HG02981 (cell line): ENCODE measurements at regions not wholly inside any gene's neighbourhood (a gene's known extent, or its start where the extent isn't known, plus 50 kb on each side); places are given as distances from the start of the nearest gene placed in this dataset.
"Not testable (repeated sequence)": the region's sequence is repeated elsewhere in the genome, so short reads cannot be mapped to it uniquely, and the experiment has no call there.

ENCODE experiments used
- ATAC-seq: cut with Tn5 transposase; IDR thresholded peaks from one replicate; pipeline ENCODE4 v1.9.1; 2021; ENCODE audit warnings: mild to moderate bottlenecking, moderate library complexity; ENCODE audit not compliant: unreplicated experiment

DNA sequence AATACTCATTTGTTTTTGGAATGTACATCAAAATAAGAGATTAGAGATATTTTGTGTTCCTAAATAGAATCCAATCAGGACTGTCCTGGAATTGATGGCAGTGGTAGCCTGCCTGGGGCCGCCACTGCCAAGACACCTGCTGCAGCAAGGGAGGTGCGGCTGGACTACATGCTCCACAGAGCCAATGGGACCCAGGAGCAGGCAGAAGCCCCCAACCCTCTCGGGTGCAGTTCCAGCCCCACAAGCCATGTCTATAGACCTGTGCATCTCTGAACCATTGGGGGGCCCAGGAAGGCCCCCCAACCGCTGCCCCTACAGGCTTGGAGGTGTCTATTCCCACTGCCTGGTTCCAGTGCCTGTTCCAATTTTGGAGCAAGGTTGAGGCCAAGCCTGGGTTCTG is 1524.3 kb downstream of the PCDH18 start:
- no peak for ATAC-seq

DNA sequence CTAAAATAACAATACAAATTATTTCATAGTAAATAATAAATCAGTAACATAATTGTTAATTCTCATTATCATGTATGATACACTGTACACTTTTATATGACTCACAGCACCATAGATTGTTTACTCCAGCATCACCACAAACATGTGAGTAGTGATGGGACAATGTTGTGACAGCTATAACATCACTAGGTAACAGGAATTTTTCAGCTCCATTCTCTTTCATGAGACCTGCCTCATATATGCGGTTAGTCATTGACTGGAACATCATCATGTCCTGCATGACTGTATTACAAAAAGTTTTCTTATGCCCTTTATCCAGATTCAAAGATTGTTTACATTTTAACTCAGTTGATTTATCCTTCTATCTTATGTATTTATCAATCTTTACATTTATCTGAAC is 1530.0 kb downstream of the PCDH18 start:
- no peak for ATAC-seq

DNA sequence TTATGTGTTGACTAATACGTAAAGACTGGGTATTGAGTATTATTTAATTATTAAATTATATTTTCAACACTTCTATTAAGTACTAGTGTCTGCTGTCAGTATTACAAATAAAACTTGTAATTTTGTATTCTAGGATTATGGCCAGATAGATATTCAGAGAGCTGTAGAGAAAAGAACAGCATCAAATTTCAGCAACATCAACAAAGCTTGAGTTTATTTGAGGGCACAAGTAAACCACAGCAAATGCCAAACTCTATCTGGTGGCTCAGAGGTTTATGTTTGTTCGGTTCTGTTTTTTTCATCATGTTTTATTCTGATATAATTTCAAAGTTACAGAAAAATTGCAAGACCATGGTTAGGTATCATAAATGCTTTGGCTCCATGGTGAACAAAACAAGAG is 1530.5 kb downstream of the PCDH18 start:
- no peak for ATAC-seq

DNA sequence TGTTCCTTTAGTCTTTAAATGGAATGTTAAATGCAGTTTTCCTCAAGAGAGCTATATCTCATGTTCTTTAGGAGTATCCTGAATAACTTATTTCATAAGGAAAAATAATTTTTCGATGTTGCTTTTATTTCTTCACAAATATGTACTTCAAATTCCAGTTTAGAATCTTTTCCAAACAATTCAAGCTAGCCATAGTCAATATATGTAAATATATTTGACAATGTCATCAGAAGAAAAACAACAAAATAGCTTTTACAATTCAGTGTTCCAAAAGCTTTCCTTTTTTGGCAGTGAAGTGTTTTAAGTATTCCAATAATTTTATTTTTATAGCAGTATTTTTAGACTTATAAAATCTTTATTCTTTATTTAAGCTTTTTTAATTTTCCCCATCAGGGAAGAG is 1532.0 kb downstream of the PCDH18 start:
- ATAC-seq: no peak

DNA sequence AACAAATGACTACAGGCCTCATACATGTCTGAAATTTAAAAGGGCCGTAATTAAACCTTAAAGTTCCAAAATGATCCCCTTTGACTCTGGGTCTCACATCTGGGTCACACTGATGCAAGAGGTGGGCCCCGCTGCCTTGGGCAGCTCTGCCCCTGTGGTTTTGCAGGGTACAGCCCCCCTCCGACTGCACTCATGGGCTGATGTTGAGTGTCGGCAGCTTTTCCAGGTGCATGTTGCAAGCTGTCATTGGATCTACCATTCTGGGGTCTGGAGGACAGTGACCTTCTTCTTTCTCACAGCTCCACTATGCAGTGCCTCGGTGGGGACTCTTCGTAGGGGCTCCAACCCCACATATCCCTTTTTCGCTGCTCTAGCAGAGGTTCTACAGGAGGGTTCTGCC is 1537.9 kb downstream of the PCDH18 start:
- ATAC-seq: no peak

DNA sequence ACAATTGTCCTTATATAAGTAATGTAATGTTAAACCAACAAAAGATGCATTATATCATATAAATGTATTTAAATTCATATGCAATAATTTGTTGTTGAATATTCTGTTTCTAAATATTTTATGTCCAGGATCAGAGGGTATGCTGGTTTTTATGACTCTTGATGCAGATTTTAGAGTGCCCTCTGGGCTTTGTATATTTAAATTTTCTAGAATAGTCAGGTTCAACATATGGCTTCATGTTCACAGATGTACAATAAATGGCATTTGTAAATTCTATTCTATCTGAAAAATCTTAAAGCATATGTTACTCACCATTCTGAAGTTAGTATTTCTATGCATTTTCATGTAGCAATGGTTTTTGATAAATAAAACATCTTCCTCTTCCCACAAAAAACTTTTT is 1555.4 kb downstream of the PCDH18 start:
- no peak for ATAC-seq

DNA sequence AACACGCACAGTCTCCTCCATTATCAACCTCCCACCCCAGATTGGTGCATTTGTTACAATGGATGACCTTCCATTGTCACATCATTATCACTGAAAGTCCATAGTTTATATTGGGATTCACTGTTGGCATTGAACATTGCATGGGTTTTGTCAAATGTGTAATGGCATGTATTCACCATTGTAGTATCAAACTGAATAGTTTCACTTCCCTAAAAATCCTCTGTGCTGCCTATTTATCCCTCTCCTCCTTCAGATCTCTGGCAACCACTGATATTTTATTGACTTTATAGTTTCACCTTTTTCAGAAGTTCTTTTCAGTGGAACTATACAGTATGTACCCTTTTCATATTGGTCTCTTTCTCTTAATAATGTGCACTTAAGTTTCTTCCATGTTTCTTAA is 1565.4 kb downstream of the PCDH18 start:
- ATAC-seq: no peak

DNA sequence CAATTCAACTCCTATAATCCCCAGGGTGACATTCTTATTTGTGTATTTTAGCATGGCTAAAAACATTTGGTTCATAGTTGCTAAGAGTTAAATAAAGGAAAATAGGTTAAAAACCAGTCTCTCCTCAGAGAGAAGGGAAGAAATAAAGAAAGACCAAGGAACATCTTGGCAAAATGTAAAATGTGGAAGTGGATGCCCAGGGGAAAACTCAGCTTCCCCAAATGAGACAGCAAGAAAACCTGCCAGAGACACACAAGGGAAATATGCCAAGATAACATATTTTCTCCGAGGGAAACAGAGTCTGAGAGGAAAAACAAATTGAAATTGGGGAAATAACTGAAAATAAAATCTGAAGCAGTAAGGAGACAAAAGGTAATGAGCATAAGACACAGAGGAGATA is 1569.3 kb downstream of the PCDH18 start:
- no peak for ATAC-seq

DNA sequence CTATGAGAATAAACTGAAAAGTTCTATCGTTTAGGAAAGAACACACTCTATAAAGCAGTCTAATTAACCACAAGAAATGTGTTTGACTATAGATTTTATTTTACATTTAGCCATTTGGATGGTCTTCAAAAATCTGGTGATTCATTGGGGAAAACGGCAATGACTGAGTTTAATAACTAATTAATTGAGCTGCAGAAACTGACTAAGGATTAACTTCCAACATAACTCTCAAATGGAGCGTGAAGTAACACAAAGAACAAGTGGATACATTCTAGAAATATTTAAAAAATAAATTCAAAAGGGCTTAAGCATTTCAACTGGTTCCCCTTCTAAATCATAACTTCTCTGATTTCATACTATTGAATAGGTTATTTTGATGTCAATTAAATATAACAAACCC is 1582.4 kb downstream of the PCDH18 start:
- ATAC-seq: no peak

DNA sequence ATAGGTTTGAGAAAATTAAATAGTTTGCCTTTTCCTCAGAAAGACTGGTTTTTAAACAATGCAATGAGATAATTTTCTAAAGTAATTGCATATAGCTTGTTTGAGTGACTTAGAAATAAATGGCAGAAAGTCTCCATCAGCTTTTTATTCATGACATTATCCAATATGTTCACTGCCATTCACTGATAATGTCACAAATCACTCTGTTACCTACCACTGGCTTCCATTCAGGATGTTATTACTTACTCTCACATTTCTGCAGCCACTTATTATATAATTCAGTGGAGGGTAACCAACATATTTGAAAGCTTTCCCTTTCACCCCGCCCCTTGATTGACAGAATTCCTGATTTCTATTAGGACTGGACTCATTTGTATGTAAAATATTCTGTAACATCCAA is 1583.5 kb downstream of the PCDH18 start:
- ATAC-seq: no peak

DNA sequence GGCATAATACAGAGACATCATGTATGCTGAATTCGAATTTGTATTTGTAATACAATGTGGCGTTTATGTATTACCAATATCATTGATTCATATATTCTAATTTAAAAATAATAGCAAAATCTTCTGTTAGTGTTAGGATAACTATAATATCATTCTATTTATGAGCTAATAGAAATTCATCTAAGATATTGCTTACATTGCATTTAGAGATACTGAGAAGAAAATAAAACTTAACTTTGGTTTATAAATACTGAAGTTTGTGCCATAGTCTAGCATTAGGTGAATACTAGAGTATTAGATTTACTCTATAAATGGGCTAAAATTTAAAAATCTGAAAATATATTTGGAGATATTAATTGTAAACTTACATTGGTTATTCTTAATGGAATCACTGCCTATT is 1590.6 kb downstream of the PCDH18 start:
- no peak for ATAC-seq

DNA sequence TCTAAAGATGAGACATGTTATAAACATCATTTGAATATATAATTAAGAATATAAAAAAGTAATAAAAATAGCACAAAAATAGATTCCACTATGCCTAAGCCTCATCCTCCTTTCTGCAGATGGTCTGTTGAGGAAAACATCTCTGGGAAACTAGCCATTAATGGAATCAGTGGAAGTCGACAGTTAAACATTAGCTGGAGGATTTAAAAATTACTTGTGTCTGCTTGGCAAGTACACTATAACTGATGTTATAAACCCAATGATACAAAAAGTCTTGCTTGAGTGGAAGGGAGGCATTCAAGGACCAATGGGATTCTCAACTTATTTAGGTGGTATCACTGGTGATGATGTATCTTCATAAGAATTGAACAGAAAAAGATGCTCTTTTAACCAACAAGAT is 1598.3 kb downstream of the PCDH18 start:
- no peak for ATAC-seq

DNA sequence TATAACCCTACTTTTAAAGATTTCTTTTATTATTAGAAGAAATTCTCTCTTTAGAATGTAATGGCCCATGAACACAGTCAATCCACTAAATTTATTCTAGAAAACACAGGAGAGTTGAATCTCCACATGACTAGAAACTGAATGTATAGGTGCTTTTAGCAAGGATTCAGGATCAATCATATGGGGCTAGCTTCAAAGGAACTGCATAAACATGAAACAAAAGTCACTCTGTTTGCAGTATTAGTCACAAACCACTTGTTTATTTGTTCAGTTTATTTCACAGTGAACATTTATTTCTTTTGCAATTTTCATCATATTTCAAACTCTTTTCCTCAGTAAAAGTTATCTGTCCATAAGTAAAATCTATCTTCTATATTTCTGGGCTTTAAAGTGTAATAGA is 1604.6 kb downstream of the PCDH18 start:
- no peak for ATAC-seq

DNA sequence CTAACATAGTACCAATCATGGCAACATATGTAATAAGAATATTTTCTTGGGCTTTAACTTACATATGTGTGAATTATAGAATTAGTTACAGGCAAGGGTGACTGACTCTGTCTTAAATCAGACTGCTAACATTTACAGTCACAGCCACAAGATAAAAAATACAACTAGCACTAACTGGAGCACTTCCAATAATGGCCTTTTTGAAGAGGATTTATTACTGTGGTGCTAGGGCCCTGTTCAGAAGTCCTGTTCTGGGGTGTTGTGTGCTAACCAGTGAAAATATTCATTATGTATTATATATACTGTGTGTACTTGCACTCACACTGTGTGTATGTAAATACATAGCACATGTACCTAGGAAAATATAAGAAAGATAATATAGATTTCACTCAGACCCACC is 1611.2 kb downstream of the PCDH18 start:
- no peak for ATAC-seq

DNA sequence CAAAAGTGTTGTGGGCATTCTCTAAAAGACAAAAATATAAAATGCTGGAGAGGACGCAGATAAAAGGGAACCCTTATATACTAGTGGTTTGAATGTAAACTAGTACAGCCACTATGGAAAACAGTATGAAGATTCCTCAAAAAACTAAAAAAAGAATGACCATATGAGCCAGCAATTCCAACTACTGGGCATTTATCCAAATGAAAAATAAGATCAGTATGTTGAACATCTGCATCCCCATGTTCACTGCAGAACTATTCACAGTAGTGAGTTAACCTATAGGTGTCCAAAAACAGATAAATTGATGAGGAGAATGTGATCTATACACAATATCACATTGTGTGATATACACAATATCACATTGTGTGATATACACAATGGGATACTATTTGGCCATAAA is 1615.3 kb downstream of the PCDH18 start:
- ATAC-seq: no peak

DNA sequence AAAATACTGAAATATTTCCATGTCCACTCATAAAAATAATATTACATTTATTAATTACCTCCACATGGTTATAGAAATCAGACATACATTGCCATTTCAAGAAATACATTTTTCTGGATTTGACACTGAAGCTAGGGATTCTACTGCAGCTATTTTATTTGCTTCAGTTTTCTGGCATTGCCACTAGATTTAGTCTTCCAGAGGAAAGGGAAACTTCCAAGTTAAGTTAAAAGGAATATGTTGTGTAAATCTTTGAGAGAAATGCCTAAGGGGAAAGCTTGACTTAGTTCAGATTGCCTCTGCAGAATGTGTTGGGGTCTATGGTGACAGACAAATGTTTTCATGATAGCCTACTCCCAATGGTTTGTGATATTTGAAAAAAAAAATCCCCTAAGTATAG is 1631.3 kb downstream of the PCDH18 start:
- no peak for ATAC-seq

DNA sequence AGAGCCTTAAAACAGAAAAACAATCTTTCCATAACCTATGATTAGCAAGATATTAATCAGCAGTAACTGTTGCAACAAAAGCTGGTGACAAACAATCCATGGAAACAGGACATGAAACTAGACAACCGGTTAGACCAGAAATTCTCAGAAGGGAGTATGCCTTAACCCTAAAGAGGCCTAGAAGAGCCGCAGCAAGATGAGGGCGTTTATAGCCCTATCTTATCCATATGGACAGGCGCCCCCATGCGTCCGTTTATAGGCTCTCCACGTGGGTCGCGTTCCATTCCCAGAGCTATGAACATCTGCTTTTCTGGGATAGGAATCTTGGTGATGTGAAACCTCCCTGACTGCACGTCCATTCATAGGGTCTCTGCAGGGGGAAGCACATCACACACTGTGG is 1662.7 kb upstream of the PABPC4L start:
- ATAC-seq: not testable (repeated sequence)

DNA sequence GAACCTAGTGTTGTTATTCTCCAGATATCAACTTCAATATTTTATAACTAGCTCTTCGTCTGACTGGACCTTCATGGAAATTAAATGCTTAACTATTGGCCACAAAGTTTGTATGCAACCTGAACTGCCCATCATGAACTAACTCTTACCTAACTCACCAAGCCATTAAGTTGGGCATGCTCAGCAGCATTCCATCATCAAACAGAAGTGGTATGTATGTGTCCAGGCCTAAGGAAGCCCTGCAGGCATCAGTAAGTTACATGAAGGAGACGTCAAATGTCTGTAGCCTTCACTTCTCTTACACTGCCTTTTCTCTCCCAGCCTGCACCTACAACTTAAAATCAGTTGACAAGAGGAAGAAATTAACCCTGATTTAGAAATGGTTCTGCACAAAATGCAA is 1639.2 kb upstream of the PABPC4L start:
- ATAC-seq: no peak

DNA sequence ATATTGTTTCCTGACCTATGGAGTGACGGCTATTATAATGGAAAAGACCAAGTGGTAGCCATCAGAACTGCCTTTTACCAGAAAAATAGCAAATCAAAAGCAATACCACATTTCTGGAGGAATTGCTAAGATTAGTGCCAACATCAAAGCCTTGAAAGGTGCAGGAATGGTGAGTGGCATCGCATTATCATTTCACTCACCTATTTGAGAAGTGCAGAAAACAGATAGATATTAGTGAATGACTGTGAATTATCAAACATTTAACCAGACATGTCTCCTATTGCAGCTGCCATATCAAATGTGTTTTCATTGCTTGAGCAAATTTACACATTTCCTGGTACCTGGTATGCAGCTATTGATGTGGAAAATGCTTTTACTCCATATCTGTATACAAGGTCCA is 1638.1 kb upstream of the PABPC4L start:
- no peak for ATAC-seq

DNA sequence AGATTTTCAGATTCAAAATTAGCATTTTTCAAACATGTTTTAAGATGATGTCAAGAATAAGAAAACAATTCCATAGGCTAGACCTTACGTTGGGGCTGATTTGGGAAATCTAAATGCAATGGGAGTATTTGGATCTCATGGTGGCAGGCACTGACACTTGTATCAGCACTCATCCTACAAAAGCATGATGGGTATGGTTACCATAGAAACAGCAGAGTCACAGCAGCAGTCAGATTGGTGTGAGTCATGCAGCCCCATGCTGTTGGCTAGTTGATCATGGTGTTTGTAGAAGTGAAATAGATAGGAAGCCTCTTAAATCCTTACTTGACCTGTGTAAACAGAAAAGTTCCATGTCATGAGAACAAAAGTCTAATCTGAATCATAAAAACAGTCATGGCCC is 1637.3 kb upstream of the PABPC4L start:
- ATAC-seq: no peak

DNA sequence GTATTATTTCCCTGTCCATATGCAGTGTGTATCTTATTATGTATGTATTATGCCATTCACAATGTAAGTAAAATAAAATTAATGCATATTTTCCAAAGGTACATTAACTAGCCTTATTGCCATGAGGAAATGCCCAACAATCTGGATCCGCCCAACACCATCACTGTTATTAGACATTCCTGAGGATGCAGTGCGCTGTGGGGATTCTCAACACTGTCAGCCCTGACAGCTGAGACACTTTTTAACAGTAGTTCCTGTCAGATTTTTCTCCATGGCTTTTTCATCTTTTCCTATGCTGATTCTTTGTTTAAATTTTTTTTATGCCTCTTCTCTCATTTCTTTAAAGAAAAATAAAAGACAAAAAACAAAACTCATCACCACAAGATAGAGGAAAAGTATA is 1632.9 kb upstream of the PABPC4L start:
- no peak for ATAC-seq

DNA sequence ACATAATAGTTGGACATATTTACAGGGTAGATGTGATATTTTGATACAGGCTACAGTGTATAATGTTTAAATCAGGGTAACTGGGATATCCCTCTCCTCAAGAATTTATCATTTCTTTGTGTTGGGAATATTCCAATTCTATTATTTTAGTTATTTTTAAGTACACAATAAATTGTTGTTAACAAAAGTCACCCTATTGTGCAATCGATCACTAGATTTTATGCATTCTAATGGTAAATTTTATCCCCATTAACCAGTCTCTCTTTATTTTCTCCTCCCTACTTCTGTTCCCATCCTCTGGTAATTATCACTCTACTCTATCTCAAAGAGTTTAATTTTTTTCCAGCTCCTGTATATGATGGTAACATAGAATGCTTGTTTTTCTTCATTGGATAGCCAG is 1631.9 kb upstream of the PABPC4L start:
- ATAC-seq: no peak

DNA sequence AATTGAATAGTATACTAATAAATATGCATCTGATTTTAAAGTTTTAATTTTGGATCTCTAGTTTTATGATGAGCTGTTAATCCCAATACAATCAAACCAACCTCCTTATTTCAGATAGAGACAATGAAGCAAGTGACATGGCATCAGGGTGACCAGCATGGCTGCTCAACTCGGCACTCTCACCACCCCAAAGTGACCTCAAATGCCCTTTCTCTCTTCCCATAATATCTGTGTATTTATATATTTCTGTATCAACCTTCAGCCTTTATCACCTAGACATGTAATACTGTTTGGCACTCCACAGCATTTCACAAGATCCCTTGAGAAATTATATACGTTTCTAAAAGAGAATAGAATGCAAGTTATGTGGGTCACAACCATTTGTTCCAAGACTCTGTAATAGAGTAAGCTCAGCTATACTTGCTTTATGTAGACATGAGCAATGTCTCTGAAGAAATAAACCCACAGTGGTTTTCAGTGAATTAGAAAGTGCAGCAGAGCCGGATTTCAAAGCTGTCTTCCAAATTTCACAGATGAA is 1623.2 kb upstream of the PABPC4L start:
- no peak for ATAC-seq

DNA sequence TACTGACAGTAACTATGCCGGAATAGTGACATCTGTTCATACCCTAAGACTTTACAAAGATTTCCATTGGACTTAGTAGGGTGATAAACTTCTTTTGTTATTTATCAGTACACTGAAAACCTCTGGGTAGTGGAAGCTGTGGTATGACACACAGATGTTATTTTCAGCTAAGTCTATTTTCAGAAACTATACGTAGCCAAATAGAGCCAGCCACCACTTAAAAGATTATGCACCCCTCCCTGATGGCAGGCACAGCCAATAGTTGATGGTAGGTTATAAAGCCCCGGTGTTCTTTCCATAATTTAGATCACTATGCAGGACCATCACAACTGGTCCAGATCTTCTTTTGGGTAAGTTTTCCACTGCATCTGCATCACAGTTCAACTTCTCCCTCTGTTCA is 1603.2 kb upstream of the PABPC4L start:
- no peak for ATAC-seq
